Natural killer cell (primary cell): ENCODE measurements at regions not wholly inside any gene's neighbourhood (a gene's known extent, or its start where the extent isn't known, plus 50 kb on each side); places are given as distances from the start of the nearest gene placed in this dataset.
"Not testable (repeated sequence)": the region's sequence is repeated elsewhere in the genome, so short reads cannot be mapped to it uniquely, and the experiment has no call there.

ENCODE experiments used
- ATAC-seq, 3 donors: fragments of 150-1000 bp in 2 of 3; fragments of 200-7000 bp in 1 of 3; cut with Tn5 transposase; 1 replicate in 1 of 3; 2 replicates in 2 of 3; pipeline ENCODE4 v1.10.0; 2021; ENCODE audit warnings: mild to moderate bottlenecking in 2 of 3, moderate library complexity in 2 of 3
- DNase-seq, 2 donors: peaks; one replicate each; pipeline versions ENCODE4 v3.0.0 to v3.0.0-alpha.2; 2013 to 2021; ENCODE audit warnings: mixed read lengths in 1 of 2
- H3K27ac ChIP-seq: one replicate; pipeline ENCODE4 v1.5.1; 2013; ENCODE audit warnings: mild to moderate bottlenecking, low read length
- H3K27me3 ChIP-seq: one replicate; pipeline ENCODE4 v1.6.1; 2013; ENCODE audit warnings: low read length; ENCODE audit not compliant: control insufficient read depth, insufficient read depth
- H3K36me3 ChIP-seq: one replicate; pipeline ENCODE4 v1.6.1; 2013; ENCODE audit warnings: low read length; ENCODE audit not compliant: control insufficient read depth, insufficient read depth
- H3K4me1 ChIP-seq: one replicate; pipeline ENCODE4 v1.6.1; 2013; ENCODE audit warnings: low read length; ENCODE audit not compliant: control insufficient read depth, insufficient read depth
- H3K4me3 ChIP-seq: one replicate; pipeline ENCODE4 v1.5.1; 2013; ENCODE audit warnings: low read length
- H3K9me3 ChIP-seq: one replicate; pipeline ENCODE4 v1.6.1; 2013; ENCODE audit warnings: low read length; ENCODE audit not compliant: control insufficient read depth, insufficient read depth
- H3K27ac Mint-ChIP-seq, 2 donors: one replicate each; pipeline ENCODE4 v1.8.0; 2022; ENCODE audit warnings: mild to moderate bottlenecking in 2 of 2, mixed read lengths in 2 of 2, moderate library complexity in 1 of 2
- H3K27me3 Mint-ChIP-seq, 2 donors: one replicate each; pipeline ENCODE4 v1.8.0; 2022; ENCODE audit warnings: low read depth in 2 of 2, mixed read lengths in 2 of 2
- H3K36me3 Mint-ChIP-seq: one replicate; pipeline ENCODE4 v1.8.0; 2022; ENCODE audit warnings: mixed read lengths
- H3K4me1 Mint-ChIP-seq, 2 donors: one replicate each; pipeline ENCODE4 v1.8.0; 2022; ENCODE audit warnings: mixed read lengths in 2 of 2
- H3K4me3 Mint-ChIP-seq: one replicate; pipeline ENCODE4 v1.8.0; 2022; ENCODE audit warnings: mild to moderate bottlenecking, moderate library complexity, mixed read lengths
- H3K9me3 Mint-ChIP-seq, 2 donors: one replicate each; pipeline ENCODE4 v1.8.0; 2022; ENCODE audit warnings: mixed read lengths in 2 of 2
- CTCF ChIP-seq: fragments of 200-600 bp; IDR thresholded peaks from one replicate; pipeline ENCODE4 v1.8.0; 2022; ENCODE audit warnings: antibody characterized with exemption
- WGBS: methylation state at CpG from one replicate; pipeline ENCODE4 v1.1.7; 2013; ENCODE audit warnings: missing lambda C conversion rate; ENCODE audit not compliant: insufficient coverage; 5-methylcytosine and 5-hydroxymethylcytosine counted together
- intact Hi-C: fragments of 100-400 bp; cut with micrococcal nuclease; formaldehyde crosslinking; loops from one replicate; pipeline ENCODE4 v1.14.2; 2022

- Histone ChIP-seq H3K36me3 (no peaks in the 10 kb centered on the region), H3K9me3 (no peaks in the 10 kb centered on the region), H3K27me3 (peaks cover 3% of the 10 kb centered on the region), H3K4me3 (no peak overlapping the region), H3K27ac (no peak overlapping the region), H3K4me1 (no peaks in the 10 kb centered on the region)
- Mint-ChIP-seq H3K27me3 (peaks cover 11 to 25% of the 10 kb centered on the region in 2 donors), H3K27ac (no peak overlapping the region), H3K9me3 (no peaks in the 10 kb centered on the region), H3K36me3 (no peaks in the 10 kb centered on the region), H3K4me3 (no peak overlapping the region), H3K4me1 (no peaks in the 10 kb centered on the region)
- ATAC-seq: no peak
- no peak for DNase-seq
- intact Hi-C loops: no loop called here
- TF ChIP-seq CTCF: no peak
- 83% methylated on average over 3 of the region's 5 CpGs for whole genome bisulfite sequencing
Observed at GRCh38 chr16:77511053-77511452, 76.2 kb upstream of the ADAMTS18 start.

- no peak for ATAC-seq
Observed at GRCh38 chr16:77514500-77515220, 79.8 kb upstream of the ADAMTS18 start.

GRCh38 chr16:77525226-77525625, 90.4 kb upstream of the ADAMTS18 start:
- H3K9me3 Mint-ChIP-seq, H3K9me3 ChIP-seq, H3K4me3 Mint-ChIP-seq, H3K36me3 ChIP-seq, H3K36me3 Mint-ChIP-seq, ATAC-seq, intact Hi-C loops, H3K27me3 ChIP-seq, H3K4me1 Mint-ChIP-seq, H3K27ac ChIP-seq, H3K4me1 ChIP-seq, H3K27me3 Mint-ChIP-seq, DNase-seq, H3K27ac Mint-ChIP-seq, H3K4me3 ChIP-seq: not testable (repeated sequence)
- 55% methylated on average over 6 of the region's 6 CpGs for WGBS

More at GRCh38 chr16:77514500-77515220, 79.8 kb upstream of the ADAMTS18 start:
- TF ChIP-seq CTCF: no peak
- intact Hi-C loops: no loop called here
- H3K4me3 Mint-ChIP-seq: no peak overlapping the region
- 70% methylated on average over 5 of the region's 5 CpGs for WGBS
- Histone ChIP-seq H3K4me1 (no peaks in the 10 kb centered on the region), H3K27ac (no peak overlapping the region), H3K27me3 (peaks cover 3% of the 10 kb centered on the region), H3K36me3 (no peaks in the 10 kb centered on the region), H3K4me3 (no peak overlapping the region), H3K9me3 (no peaks in the 10 kb centered on the region)
- H3K27ac Mint-ChIP-seq: no peak overlapping the region
- no peaks in the 10 kb centered on the region for H3K36me3 Mint-ChIP-seq
- peaks cover 0 to 2% of the 10 kb centered on the region in 2 donors for H3K9me3 Mint-ChIP-seq
- H3K27me3 Mint-ChIP-seq: peaks cover 9 to 28% of the 10 kb centered on the region in 2 donors
- no peaks in the 10 kb centered on the region for H3K4me1 Mint-ChIP-seq
- DNase-seq: no peak

GRCh38 chr16:77531752-77532151, 96.9 kb upstream of the ADAMTS18 start:
- 85% methylated on average over 1 of the region's 1 CpG for WGBS
- peaks cover 0 to 3% of the 10 kb centered on the region in 2 donors for H3K9me3 Mint-ChIP-seq

More at GRCh38 chr16:77531752-77532151, 96.9 kb upstream of the ADAMTS18 start:
- DNase-seq: no peak
- Mint-ChIP-seq H3K36me3 (no peaks in the 10 kb centered on the region), H3K27ac (no peak overlapping the region), H3K4me3 (no peak overlapping the region), H3K4me1 (no peaks in the 10 kb centered on the region), H3K27me3 (peaks cover 13 to 22% of the 10 kb centered on the region in 2 donors)
- Histone ChIP-seq H3K27me3 (no peaks in the 10 kb centered on the region), H3K9me3 (no peaks in the 10 kb centered on the region), H3K36me3 (no peaks in the 10 kb centered on the region), H3K4me3 (no peak overlapping the region), H3K27ac (no peak overlapping the region), H3K4me1 (no peaks in the 10 kb centered on the region)
- ATAC-seq: no peak
- intact Hi-C loops: no loop called here
- TF ChIP-seq CTCF: no peak
